Activated CD4-positive, alpha-beta T cell treated with anti-CD3 and anti-CD28 coated beads for 36 hours (primary cell): ENCODE measurements at regions not wholly inside any gene's neighbourhood (a gene's known extent, or its start where the extent isn't known, plus 50 kb on each side); places are given as distances from the start of the nearest gene placed in this dataset.
"Not testable (repeated sequence)": the region's sequence is repeated elsewhere in the genome, so short reads cannot be mapped to it uniquely, and the experiment has no call there.

Experiments used
- ATAC-seq: fragments of 200-7000 bp; cut with Tn5 transposase; one replicate; pipeline ENCODE4 v1.10.0; 2021; ENCODE audit warnings: mild to moderate bottlenecking, moderate library complexity
- CTCF ChIA-PET: fragments of 350-600 bp; sonication (Branson Sonifier 250); formaldehyde crosslinking; loops from one replicate; lab custom pipeline; 2021; ENCODE audit warnings: antibody characterized with exemption; lab: Charles Lee
- POLR2A ChIA-PET: fragments of 350-600 bp; sonication (Branson Sonifier 250); formaldehyde crosslinking; loops from one replicate; lab custom pipeline; 2021; ENCODE audit warnings: antibody characterized with exemption, inconsistent platforms; lab: Charles Lee
- DNase-seq: peaks from one replicate; pipeline ENCODE4 v3.0.0-alpha.2; 2020
- H3K27ac Mint-ChIP-seq: one replicate; pipeline ENCODE4 v1.8.0; 2021; ENCODE audit warnings: mixed read lengths
- H3K27me3 Mint-ChIP-seq: one replicate; pipeline ENCODE4 v1.8.0; 2021; ENCODE audit warnings: mixed read lengths
- H3K36me3 Mint-ChIP-seq: one replicate; pipeline ENCODE4 v1.8.0; 2021; ENCODE audit warnings: low read depth, mixed read lengths
- H3K4me1 Mint-ChIP-seq: one replicate; pipeline ENCODE4 v1.8.0; 2021; ENCODE audit warnings: mixed read lengths
- H3K4me3 Mint-ChIP-seq: one replicate; pipeline ENCODE4 v1.8.0; 2021; ENCODE audit warnings: mild to moderate bottlenecking, moderate library complexity, mixed read lengths
- H3K9me3 Mint-ChIP-seq: one replicate; pipeline ENCODE4 v1.8.0; 2021; ENCODE audit warnings: low read depth, mixed read lengths
- intact Hi-C, 2 experiments: fragments of 100-400 bp; cut with DNase I in 1 of 2; cut with micrococcal nuclease in 1 of 2; formaldehyde crosslinking; loops; one replicate each; pipeline versions ENCODE4 v1.14.2 to v1.15.1; 2022 to 2024; cut with DNase I, micrococcal nuclease

GRCh38 chr9:135399000-135399649 lies 80.5 kb upstream of the PPP1R26 start:
- DNase-seq (no peak), ATAC-seq (no peak)
- no peaks in the 10 kb centered on the region for H3K27me3 Mint-ChIP-seq
- no peaks in the 10 kb centered on the region for H3K4me1 Mint-ChIP-seq
- H3K27ac Mint-ChIP-seq = no peak overlapping the region
- H3K4me3 Mint-ChIP-seq = no peak overlapping the region
- no peaks in the 10 kb centered on the region for H3K36me3 Mint-ChIP-seq
- intact Hi-C loops = no loop called here
- no peaks in the 10 kb centered on the region for H3K9me3 Mint-ChIP-seq
- CTCF ChIA-PET = no interaction called here
- POLR2A ChIA-PET = no interaction called here

DNA sequence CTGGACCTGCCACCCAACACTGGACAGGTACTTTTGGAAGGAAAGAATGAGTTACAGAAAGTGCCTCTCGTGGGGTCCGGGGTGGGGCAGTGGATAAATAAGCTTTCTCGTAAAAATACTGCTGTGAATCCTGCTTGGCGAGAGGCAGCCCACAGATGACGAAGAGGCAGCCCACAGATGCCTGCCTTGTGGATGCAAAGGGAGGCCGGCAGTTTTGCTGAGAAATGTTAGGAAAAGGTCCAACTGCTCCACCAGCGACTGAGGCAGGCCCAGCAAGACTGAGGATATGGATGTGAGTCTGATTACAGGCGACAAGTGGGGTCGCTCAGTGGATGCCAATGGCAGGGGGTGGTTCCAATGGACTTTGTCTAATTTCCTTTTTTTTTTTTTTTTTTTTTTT lies 79.1 kb upstream of the PPP1R26 start:
- CTCF ChIA-PET = no interaction called here
- no peak overlapping the region for H3K27ac Mint-ChIP-seq
- POLR2A ChIA-PET = no interaction called here
- DNase-seq (no peak), ATAC-seq (no peak)
- no peaks in the 10 kb centered on the region for H3K4me1 Mint-ChIP-seq
- no peak overlapping the region for H3K4me3 Mint-ChIP-seq
- no peaks in the 10 kb centered on the region for H3K27me3 Mint-ChIP-seq
- H3K36me3 Mint-ChIP-seq = no peaks in the 10 kb centered on the region
- intact Hi-C loops = no loop called here
- no peaks in the 10 kb centered on the region for H3K9me3 Mint-ChIP-seq

DNA sequence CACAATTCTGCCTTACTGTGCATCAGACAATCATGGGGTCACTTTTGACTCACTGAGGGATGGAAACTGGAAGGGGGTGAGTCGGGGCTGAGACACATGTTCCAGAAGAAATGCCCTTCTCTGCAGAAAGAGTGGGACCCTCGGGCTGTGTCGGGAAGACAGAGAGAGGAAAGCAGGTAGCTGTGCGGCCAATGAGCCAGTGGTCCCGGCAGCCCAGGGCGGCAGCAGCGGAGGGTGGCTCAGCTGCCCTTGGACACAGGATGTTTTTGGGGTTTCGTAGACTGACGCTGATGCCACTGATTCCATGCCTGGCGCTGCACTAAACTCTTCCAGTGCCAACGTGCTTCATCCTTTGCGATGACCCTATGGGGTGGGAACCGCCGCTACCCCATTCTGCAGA lies 78.4 kb upstream of the PPP1R26 start:
- ChIA-PET POLR2A (no interaction called here), CTCF (no interaction called here)
- intact Hi-C loops = no loop called here
- Mint-ChIP-seq H3K36me3 (no peaks in the 10 kb centered on the region), H3K4me1 (no peaks in the 10 kb centered on the region), H3K9me3 (no peaks in the 10 kb centered on the region), H3K4me3 (no peak overlapping the region), H3K27me3 (no peaks in the 10 kb centered on the region), H3K27ac (no peak overlapping the region)
- no peak for DNase-seq
- ATAC-seq = no peak

- intact Hi-C loops = no loop called here
- Mint-ChIP-seq H3K9me3 (no peaks in the 10 kb centered on the region), H3K36me3 (no peaks in the 10 kb centered on the region), H3K27me3 (no peaks in the 10 kb centered on the region), H3K4me1 (no peaks in the 10 kb centered on the region), H3K4me3 (no peak overlapping the region), H3K27ac (no peak overlapping the region)
- CTCF ChIA-PET = no interaction called here
- DNase-seq = no peak
- POLR2A ChIA-PET = no interaction called here
- no peak for ATAC-seq
These were observed 77.4 kb upstream of the PPP1R26 start for GRCh38 chr9:135402048-135402738.

DNA sequence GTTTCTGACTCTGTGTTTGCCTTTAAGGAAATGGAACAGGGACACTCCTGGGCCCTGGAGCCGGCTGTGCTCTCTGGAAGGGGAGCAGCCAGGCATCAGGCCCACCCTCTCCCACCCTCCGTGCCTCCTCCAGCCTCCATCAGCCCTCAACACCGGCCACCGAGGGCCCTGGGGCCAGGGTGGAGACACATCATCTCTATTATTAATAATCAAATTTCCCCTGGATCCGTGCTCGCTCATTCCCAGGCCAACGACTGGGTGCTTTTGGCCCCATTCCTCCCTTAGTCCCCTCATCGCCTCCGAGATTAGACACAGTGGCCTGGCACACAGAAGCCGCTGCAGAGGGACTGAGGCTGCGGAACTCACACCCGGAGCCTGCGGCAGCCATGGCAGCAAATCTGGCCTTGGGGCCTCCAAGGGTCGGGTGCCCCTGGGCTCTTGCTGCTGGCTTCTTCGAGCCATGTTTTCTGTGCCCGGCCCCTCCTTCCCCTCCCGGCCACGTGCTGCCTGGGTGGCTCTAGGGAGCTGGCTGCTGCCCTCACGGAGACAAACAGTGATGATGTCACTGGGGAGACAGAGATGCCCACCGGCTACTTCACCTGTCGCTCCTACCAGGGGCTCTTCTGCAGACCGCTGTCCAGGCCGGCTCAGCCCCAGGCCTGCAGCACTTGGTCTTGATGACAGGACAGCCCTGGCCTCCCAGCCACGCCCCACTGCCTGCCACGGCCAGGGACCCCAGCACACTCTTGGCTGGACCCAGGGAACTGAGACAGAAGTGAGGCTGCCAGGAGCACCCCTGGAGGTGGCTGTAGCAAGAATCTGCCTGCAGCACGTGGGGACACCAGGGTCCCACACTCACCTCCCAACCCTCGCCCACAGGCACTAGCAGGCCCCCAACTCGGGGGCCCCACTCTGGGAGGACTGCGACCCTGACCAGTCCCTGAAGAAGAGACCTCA lies 76.6 kb upstream of the PPP1R26 start:
- Mint-ChIP-seq H3K4me3 (no peak overlapping the region), H3K36me3 (no peaks in the 10 kb centered on the region), H3K4me1 (no peaks in the 10 kb centered on the region), H3K9me3 (no peaks in the 10 kb centered on the region), H3K27ac (no peak overlapping the region), H3K27me3 (no peaks in the 10 kb centered on the region)
- DNase-seq (no peak), ATAC-seq (no peak)
- intact Hi-C loops = no loop called here
- ChIA-PET CTCF (interaction anchor here (0.9 kb wide), 1 partner anchor 309 kb away, joined by 3 read pairs; no protein-coding TSS in a partner anchor), POLR2A (no interaction called here)

GRCh38 chr9:135403733-135404450 lies 75.7 kb upstream of the PPP1R26 start:
- H3K27me3 Mint-ChIP-seq = no peaks in the 10 kb centered on the region
- ChIA-PET POLR2A (no interaction called here), CTCF (interaction anchor here (0.9 kb wide), 1 partner anchor 310 kb away, joined by 3 read pairs; no protein-coding TSS in a partner anchor)
- no peaks in the 10 kb centered on the region for H3K4me1 Mint-ChIP-seq
- H3K4me3 Mint-ChIP-seq = no peak overlapping the region
- DNase-seq (no peak), ATAC-seq (no peak)
- intact Hi-C loops = no loop called here
- H3K36me3 Mint-ChIP-seq = no peaks in the 10 kb centered on the region
- H3K9me3 Mint-ChIP-seq = no peaks in the 10 kb centered on the region
- H3K27ac Mint-ChIP-seq = no peak overlapping the region

DNA sequence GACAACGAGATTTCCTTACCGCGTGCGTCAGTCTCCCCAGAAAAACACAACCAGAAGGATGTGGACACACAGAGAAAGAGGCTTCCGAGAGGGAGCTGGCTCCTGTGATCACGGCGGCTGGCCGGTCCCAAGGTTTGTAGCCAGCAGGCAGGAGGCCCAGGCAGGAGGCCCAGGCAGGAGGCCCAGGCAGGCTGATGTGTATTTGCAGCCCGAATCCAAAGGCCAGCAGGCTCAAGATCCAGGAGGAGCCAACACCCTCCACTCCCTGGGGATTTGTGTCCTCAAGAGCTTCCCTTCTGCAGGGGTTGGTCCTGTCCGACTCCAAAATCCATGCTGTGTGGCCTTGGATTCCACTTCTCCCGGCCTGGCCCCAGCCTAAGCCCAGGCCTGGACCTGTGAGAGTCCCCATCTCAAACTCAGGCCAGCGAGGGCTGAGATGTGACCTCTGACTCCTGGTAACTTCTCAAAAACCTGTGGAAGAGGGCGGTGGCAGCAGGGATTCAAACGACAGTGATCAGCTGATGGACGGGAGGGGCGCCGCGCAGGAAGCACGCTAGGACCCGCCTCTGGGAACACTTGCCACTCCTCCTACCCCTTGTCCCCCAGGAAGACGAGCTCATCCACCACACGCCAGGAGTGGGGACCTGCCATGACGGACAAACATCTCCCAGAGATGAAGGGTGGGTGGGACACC lies 75.0 kb upstream of the PPP1R26 start:
- CTCF ChIA-PET = interaction anchor here (0.9 kb wide), 1 partner anchor 311 kb away, joined by 3 read pairs; no protein-coding TSS in a partner anchor
- Mint-ChIP-seq H3K4me1 (no peaks in the 10 kb centered on the region), H3K27me3 (no peaks in the 10 kb centered on the region), H3K9me3 (no peaks in the 10 kb centered on the region), H3K27ac (no peak overlapping the region), H3K4me3 (no peak overlapping the region), H3K36me3 (no peaks in the 10 kb centered on the region)
- intact Hi-C loops = no loop called here
- POLR2A ChIA-PET = no interaction called here
- ATAC-seq (no peak), DNase-seq (no peak)

DNA sequence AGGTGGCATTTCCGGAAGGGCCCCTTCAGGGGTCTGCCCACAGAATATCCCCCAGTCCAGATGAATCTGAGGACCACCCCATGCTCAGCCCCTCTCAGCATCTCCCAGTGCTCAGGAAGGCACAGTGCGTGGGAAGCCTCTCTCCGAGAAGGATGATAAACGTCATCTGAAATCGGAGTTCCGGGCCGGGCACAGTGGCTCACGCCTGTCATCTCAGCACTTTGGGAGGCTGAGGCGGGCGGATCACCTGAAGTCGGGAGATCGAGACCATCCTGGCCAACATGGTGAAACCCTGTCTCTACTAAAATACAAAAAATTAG lies 74.5 kb upstream of the PPP1R26 start:
- DNase-seq, H3K27ac Mint-ChIP-seq, H3K4me3 Mint-ChIP-seq, intact Hi-C loops, CTCF ChIA-PET, H3K36me3 Mint-ChIP-seq, H3K9me3 Mint-ChIP-seq, H3K27me3 Mint-ChIP-seq, POLR2A ChIA-PET, H3K4me1 Mint-ChIP-seq, ATAC-seq: not testable (repeated sequence)

GRCh38 chr9:135408476-135409254 lies 70.9 kb upstream of the PPP1R26 start:
- no peak for DNase-seq
- no peak for ATAC-seq
- CTCF ChIA-PET = no interaction called here
- Mint-ChIP-seq H3K27me3 (peaks cover 2% of the 10 kb centered on the region), H3K27ac (no peak overlapping the region), H3K4me1 (no peaks in the 10 kb centered on the region), H3K4me3 (no peak overlapping the region), H3K36me3 (no peaks in the 10 kb centered on the region), H3K9me3 (no peaks in the 10 kb centered on the region)
- intact Hi-C loops = no loop called here
- POLR2A ChIA-PET = no interaction called here

DNA sequence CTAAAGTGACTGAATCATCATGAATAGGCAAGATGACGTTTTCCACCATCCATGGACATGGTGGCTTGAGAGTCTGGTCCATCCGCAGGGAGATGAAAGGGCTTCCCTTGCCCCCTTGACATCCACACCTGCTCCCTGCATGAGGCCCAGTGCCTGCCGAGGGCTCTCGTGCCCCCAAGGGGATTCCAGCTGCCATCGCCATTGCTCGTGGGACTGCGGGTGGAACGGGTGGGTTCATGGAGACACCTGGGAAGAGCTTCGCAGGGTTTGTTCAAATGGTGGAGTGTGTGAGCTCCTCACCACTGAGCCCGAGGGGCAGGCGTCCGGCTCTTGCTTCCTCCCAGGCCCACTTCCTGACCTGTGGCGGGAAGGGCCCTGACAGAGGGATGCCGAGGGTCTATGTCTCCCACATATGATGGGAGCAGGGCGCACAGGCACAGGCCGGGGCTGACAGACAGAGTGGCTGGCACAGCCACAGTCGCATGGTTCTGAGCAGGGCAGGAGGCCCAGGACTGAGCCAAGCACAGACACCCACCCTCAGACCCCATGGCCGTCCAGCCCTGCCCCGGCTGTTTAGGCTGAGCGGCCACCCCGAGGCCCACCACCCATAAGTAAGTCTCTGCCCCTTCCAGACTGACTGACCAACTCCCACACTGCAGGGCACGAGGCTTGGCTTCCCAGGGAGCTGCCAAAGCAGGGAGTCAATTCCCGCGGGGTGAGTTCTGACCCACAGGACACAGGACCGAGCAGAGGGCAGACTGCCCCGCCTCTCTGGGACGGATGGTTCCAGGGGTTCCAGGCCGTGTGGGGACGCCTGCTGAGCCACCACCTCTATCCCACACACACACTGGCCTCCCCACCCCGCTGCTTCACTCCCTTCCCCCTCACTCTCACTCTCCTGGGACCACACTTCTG lies 70.0 kb upstream of the PPP1R26 start:
- Mint-ChIP-seq H3K9me3 (no peaks in the 10 kb centered on the region), H3K4me1 (no peaks in the 10 kb centered on the region), H3K27ac (no peak overlapping the region), H3K36me3 (no peaks in the 10 kb centered on the region), H3K27me3 (peaks cover 2% of the 10 kb centered on the region), H3K4me3 (no peak overlapping the region)
- no peak for ATAC-seq
- POLR2A ChIA-PET = no interaction called here
- CTCF ChIA-PET = no interaction called here
- no peak for DNase-seq
- intact Hi-C loops = loop anchor here in 1 of 2 experiments (5.0 to 10.0 kb wide), 2 partner anchors 67 to 705 kb away; no protein-coding TSS in a partner anchor
